B cell (primary cell): ENCODE measurements at regions not wholly inside any gene's neighbourhood (a gene's known extent, or its start where the extent isn't known, plus 50 kb on each side); places are given as distances from the start of the nearest gene placed in this dataset.

Experiments
- ATAC-seq: fragments of 200-7000 bp; cut with Tn5 transposase; one replicate; pipeline ENCODE4 v1.10.0; 2021; ENCODE audit warnings: low read depth, mild to moderate bottlenecking, moderate number of reproducible peaks, moderate library complexity
- CTCF ChIA-PET: fragments of 350-600 bp; sonication (Branson Sonifier 250); formaldehyde crosslinking; loops from one replicate; lab custom pipeline; 2021; ENCODE audit warnings: antibody characterized with exemption, inconsistent platforms; lab: Charles Lee
- POLR2A ChIA-PET: fragments of 350-600 bp; sonication (Branson Sonifier 250); formaldehyde crosslinking; loops from one replicate; lab custom pipeline; 2021; ENCODE audit warnings: antibody characterized with exemption; lab: Charles Lee
- DNase-seq: peaks from one replicate; pipeline ENCODE4 v3.0.0; 2013
- H2AFZ ChIP-seq: 2 replicates; pipeline ENCODE4 v1.6.1; 2012; ENCODE audit warnings: mild to moderate bottlenecking, low read depth, low read length; ENCODE audit not compliant: insufficient read depth, poor library complexity, severe bottlenecking
- H3K27ac ChIP-seq, 2 donors: 1 replicate in 1 of 2; 2 replicates in 1 of 2; pipeline ENCODE4 v1.5.1; 2012 to 2013; ENCODE audit warnings: low read length in 2 of 2, mild to moderate bottlenecking in 2 of 2, moderate library complexity in 1 of 2
- H3K27me3 ChIP-seq, 4 experiments: fragments of 200-600 bp in 1 of 4; sonication (generic) in 1 of 4; replicated peaks in 1 of 4; 1 replicate in 2 of 4; 2 replicates in 2 of 4; pipeline versions ENCODE4 v1.6.1 to v1.7.0; 2013 to 2016; ENCODE audit warnings: low read length in 3 of 4, mild to moderate bottlenecking in 2 of 4, mixed read lengths in 1 of 4, moderate library complexity in 1 of 4; ENCODE audit not compliant: insufficient read depth in 4 of 4, control insufficient read depth in 3 of 4; ENCODE audit errors: control extremely low read depth in 1 of 4
- H3K36me3 ChIP-seq, 2 experiments: replicated peaks in 1 of 2; 1 replicate in 1 of 2; 2 replicates in 1 of 2; pipeline versions ENCODE4 v1.6.1 to v1.7.1; 2013; ENCODE audit warnings: low read length in 1 of 2; ENCODE audit not compliant: insufficient read depth in 2 of 2, control insufficient read depth in 1 of 2; ENCODE audit errors: control extremely low read depth in 1 of 2, extremely low read depth in 1 of 2
- H3K4me1 ChIP-seq, 2 donors: fragments of 200-600 bp in 1 of 2; sonication (generic) in 1 of 2; 1 replicate in 1 of 2; 2 replicates in 1 of 2; pipeline versions ENCODE4 v1.5.1 to v1.6.1; 2013 to 2017; ENCODE audit warnings: low read length in 2 of 2; ENCODE audit not compliant: control insufficient read depth in 2 of 2, insufficient read depth in 2 of 2
- H3K4me2 ChIP-seq: replicated peaks from 2 replicates; pipeline ENCODE3; 2012; ENCODE audit warnings: mild to moderate bottlenecking, low read depth, low read length; ENCODE audit not compliant: poor library complexity, severe bottlenecking
- H3K4me3 ChIP-seq, 5 experiments: fragments of 200-600 bp in 1 of 5; sonication (generic) in 1 of 5; 1 replicate in 3 of 5; 2 replicates in 2 of 5; pipeline versions ENCODE4 v1.5.1 to v1.7.0; 2011 to 2016; ENCODE audit warnings: low read length in 4 of 5, mild to moderate bottlenecking in 4 of 5, low read depth in 2 of 5, control low read depth in 1 of 5, moderate library complexity in 1 of 5; ENCODE audit not compliant: insufficient read depth in 1 of 5; ENCODE audit errors: control extremely low read depth in 1 of 5, extremely low read depth in 1 of 5
- H3K79me2 ChIP-seq: fragments of 200-600 bp; sonication (generic); one replicate; pipeline ENCODE4 v1.6.0; 2016; ENCODE audit warnings: low read length; ENCODE audit not compliant: control insufficient read depth, insufficient read depth
- H3K9ac ChIP-seq: fragments of 200-600 bp; sonication (generic); 2 replicates; pipeline ENCODE4 v1.6.1; 2017; ENCODE audit warnings: mild to moderate bottlenecking, low read length, moderate library complexity
- H3K9me3 ChIP-seq, 3 donors: one replicate each; pipeline versions ENCODE4 v1.6.1 to v1.7.1; 2013; ENCODE audit warnings: low read length in 2 of 3; ENCODE audit not compliant: control insufficient read depth in 2 of 3, insufficient read depth in 1 of 3; ENCODE audit errors: control extremely low read depth in 1 of 3
- H4K20me1 ChIP-seq: 2 replicates; pipeline ENCODE4 v1.6.0; 2012; ENCODE audit warnings: mild to moderate bottlenecking, low read length; ENCODE audit not compliant: insufficient read depth, control insufficient read depth, poor library complexity, severe bottlenecking
- H3K27ac Mint-ChIP-seq: one replicate; pipeline ENCODE4 v1.8.0; 2021; ENCODE audit warnings: mixed read lengths
- H3K27me3 Mint-ChIP-seq: one replicate; pipeline ENCODE4 v1.8.0; 2021; ENCODE audit warnings: mixed read lengths
- H3K4me1 Mint-ChIP-seq: one replicate; pipeline ENCODE4 v1.8.0; 2021; ENCODE audit warnings: mixed read lengths
- H3K4me3 Mint-ChIP-seq: one replicate; pipeline ENCODE4 v1.8.0; 2021; ENCODE audit warnings: mixed read lengths
- H3K9me3 Mint-ChIP-seq: one replicate; pipeline ENCODE4 v1.8.0; 2022; ENCODE audit warnings: mixed read lengths; ENCODE audit not compliant: insufficient read depth
- EZH2 ChIP-seq: IDR thresholded peaks from 2 replicates; pipeline ENCODE4 v1.6.1; 2012; ENCODE audit warnings: borderline replicate concordance, low read depth, mild to moderate bottlenecking, moderate library complexity, low read length; ENCODE audit not compliant: insufficient read depth, poor library complexity, severe bottlenecking
- WGBS: methylation state at CpG from one replicate; pipeline ENCODE4 v1.1.5; 2013; ENCODE audit warnings: missing lambda C conversion rate; ENCODE audit not compliant: insufficient coverage; 5-methylcytosine and 5-hydroxymethylcytosine counted together
- intact Hi-C: fragments of 100-400 bp; cut with micrococcal nuclease; formaldehyde crosslinking; loops from one replicate; pipeline ENCODE4 v1.10.0; 2022
- TF ChIP-seq, protein P1 (sequence below): fragments of 200-600 bp; IDR thresholded peaks from one replicate; pipeline ENCODE4 v1.8.0; 2022; ENCODE audit warnings: antibody characterized with exemption, mild to moderate bottlenecking

DNA sequence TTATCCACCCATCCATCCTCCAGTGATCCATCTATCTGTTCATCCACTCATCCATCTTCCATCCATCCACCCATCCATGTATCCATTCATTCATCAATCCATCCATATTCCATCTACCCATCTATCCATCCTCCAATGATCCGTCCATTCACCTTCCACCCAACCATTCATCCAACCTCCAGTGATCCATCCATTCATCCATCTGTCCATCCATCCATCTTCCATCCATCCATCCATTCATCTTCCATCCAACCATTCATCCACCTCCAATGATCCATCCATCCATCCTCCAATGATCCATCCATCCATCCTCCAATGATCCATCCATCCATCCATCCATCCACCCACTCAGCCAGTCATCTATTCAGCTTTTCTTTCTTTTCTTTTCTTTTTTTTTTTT, 156.5 kb upstream of the WSCD1 start:
- 100% methylated on average over 1 of the region's 1 CpG for WGBS
- Histone ChIP-seq H3K27ac (no peak overlapping the region), H3K36me3 (no peaks in the 10 kb centered on the region), H2AFZ (no peak overlapping the region), H3K4me2 (no peak overlapping the region), H3K27me3 (peaks cover 0 to 3% (median 0%) of the 10 kb centered on the region in 4 experiments), H3K4me3 (no peak overlapping the region), H3K9ac (no peak overlapping the region), H4K20me1 (no peaks in the 10 kb centered on the region), H3K79me2 (no peaks in the 10 kb centered on the region), H3K9me3 (peaks cover 0 to 6% (median 0%) of the 10 kb centered on the region in 3 donors), H3K4me1 (no peaks in the 10 kb centered on the region)
- intact Hi-C loops, result no loop called here
- Mint-ChIP-seq H3K9me3 (no peaks in the 10 kb centered on the region), H3K4me3 (no peak overlapping the region), H3K27ac (no peak overlapping the region), H3K4me1 (no peaks in the 10 kb centered on the region), H3K27me3 (no peaks in the 10 kb centered on the region)
- DNase-seq (no peak), ATAC-seq (no peak)
- CTCF ChIA-PET, result no interaction called here
- POLR2A ChIA-PET, result no interaction called here
- TF ChIP-seq, protein P1, sequence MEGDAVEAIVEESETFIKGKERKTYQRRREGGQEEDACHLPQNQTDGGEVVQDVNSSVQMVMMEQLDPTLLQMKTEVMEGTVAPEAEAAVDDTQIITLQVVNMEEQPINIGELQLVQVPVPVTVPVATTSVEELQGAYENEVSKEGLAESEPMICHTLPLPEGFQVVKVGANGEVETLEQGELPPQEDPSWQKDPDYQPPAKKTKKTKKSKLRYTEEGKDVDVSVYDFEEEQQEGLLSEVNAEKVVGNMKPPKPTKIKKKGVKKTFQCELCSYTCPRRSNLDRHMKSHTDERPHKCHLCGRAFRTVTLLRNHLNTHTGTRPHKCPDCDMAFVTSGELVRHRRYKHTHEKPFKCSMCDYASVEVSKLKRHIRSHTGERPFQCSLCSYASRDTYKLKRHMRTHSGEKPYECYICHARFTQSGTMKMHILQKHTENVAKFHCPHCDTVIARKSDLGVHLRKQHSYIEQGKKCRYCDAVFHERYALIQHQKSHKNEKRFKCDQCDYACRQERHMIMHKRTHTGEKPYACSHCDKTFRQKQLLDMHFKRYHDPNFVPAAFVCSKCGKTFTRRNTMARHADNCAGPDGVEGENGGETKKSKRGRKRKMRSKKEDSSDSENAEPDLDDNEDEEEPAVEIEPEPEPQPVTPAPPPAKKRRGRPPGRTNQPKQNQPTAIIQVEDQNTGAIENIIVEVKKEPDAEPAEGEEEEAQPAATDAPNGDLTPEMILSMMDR, result no peak
- no peak for TF ChIP-seq EZH2

DNA sequence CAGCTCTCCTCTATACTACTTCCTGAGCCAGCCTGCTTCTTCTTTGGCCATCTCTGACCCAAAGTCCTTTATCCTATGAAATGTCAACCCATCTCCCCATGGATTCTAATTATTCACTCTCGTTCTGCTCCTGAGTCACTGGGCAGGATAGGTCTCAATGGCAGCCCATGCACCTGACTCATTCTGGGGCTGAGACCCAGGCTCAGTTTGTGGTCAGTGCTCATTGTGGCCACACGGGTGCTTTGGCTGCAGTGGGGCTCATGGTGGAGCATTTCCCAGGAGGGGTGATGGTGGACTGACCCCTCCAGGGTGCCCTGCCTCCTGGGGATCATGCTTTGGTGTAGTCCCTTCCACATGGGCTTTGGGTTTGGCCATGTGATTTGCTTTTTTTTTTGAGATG, 154.8 kb upstream of the WSCD1 start:
- Histone ChIP-seq H3K27me3 (peaks cover 0 to 3% (median 0%) of the 10 kb centered on the region in 4 experiments), H3K4me3 (no peak overlapping the region), H3K9ac (no peak overlapping the region), H3K4me2 (no peak overlapping the region), H3K79me2 (no peaks in the 10 kb centered on the region), H3K27ac (no peak overlapping the region), H3K9me3 (peaks cover 0 to 3% (median 0%) of the 10 kb centered on the region in 3 donors), H3K4me1 (no peaks in the 10 kb centered on the region), H3K36me3 (no peaks in the 10 kb centered on the region), H4K20me1 (no peaks in the 10 kb centered on the region), H2AFZ (no peak overlapping the region)
- POLR2A ChIA-PET, result no interaction called here
- Mint-ChIP-seq H3K27ac (no peak overlapping the region), H3K4me3 (no peak overlapping the region), H3K27me3 (peaks cover 2% of the 10 kb centered on the region), H3K4me1 (no peaks in the 10 kb centered on the region), H3K9me3 (no peaks in the 10 kb centered on the region)
- no peak for ATAC-seq
- 78% methylated on average over 2 of the region's 2 CpGs for WGBS
- CTCF ChIA-PET, result no interaction called here
- intact Hi-C loops, result no loop called here
- TF ChIP-seq EZH2, result no peak
- TF ChIP-seq, protein P1, result no peak
- no peak for DNase-seq
